Thoracic aorta (tissue), 2 donors: ENCODE measurements at regions not wholly inside any gene's neighbourhood (a gene's known extent, or its start where the extent isn't known, plus 50 kb on each side); places are given as distances from the start of the nearest gene placed in this dataset.

Source experiments
- ATAC-seq: fragments of 150-250 bp; one replicate; pipeline ENCODE4 v1.8.0; 2017; ENCODE audit warnings: low read depth; ENCODE audit not compliant: insufficient number of reproducible peaks, low FRiP score
- DNase-seq: peaks from one replicate; pipeline ENCODE4 v3.0.0-alpha.2; 2020; ENCODE audit warnings: low spot score
- H3K27ac ChIP-seq, 2 donors: fragments of 200-600 bp; sonication (generic); 1 replicate in 1 of 2; 2 replicates in 1 of 2; pipeline ENCODE4 v1.5.1; 2016; ENCODE audit warnings: mild to moderate bottlenecking in 2 of 2, moderate library complexity in 2 of 2
- H3K27me3 ChIP-seq: fragments of 200-600 bp; sonication (generic); replicated peaks from 2 replicates; pipeline ENCODE4 v1.6.0; 2016; ENCODE audit warnings: mild to moderate bottlenecking; ENCODE audit not compliant: insufficient read depth
- H3K36me3 ChIP-seq: fragments of 200-600 bp; sonication (generic); one replicate; pipeline ENCODE4 v1.5.1; 2016
- H3K4me1 ChIP-seq, 2 donors: fragments of 200-600 bp; sonication (generic); 1 replicate in 1 of 2; 2 replicates in 1 of 2; pipeline versions ENCODE4 v1.5.1 to v1.6.0; 2016; ENCODE audit warnings: low read depth in 2 of 2, mild to moderate bottlenecking in 1 of 2; ENCODE audit not compliant: control insufficient read depth in 1 of 2
- H3K4me3 ChIP-seq: fragments of 200-600 bp; sonication (generic); 2 replicates; pipeline ENCODE4 v1.5.1; 2016; ENCODE audit warnings: mild to moderate bottlenecking
- H3K9me3 ChIP-seq: fragments of 200-600 bp; sonication (generic); 2 replicates; pipeline ENCODE4 v1.5.1; 2016
- CTCF ChIP-seq: fragments of 200-600 bp; sonication (generic); IDR thresholded peaks from one replicate; pipeline ENCODE4 v1.5.1; 2019; ENCODE audit warnings: antibody characterized with exemption

- Histone ChIP-seq H3K27ac (no peak overlapping the region), H3K27me3 (no peaks in the 10 kb centered on the region), H3K9me3 (peaks cover 10% of the 10 kb centered on the region), H3K4me3 (no peak overlapping the region), H3K4me1 (no peaks in the 10 kb centered on the region), H3K36me3 (no peaks in the 10 kb centered on the region)
- ATAC-seq (no peak), DNase-seq (no peak)
- no peak for TF ChIP-seq CTCF
Observed at GRCh38 chr1:29719253-29719652, 482.9 kb downstream of the PTPRU start.

- Histone ChIP-seq H3K27ac (no peak overlapping the region), H3K4me3 (no peak overlapping the region), H3K27me3 (no peaks in the 10 kb centered on the region), H3K4me1 (no peaks in the 10 kb centered on the region), H3K36me3 (no peaks in the 10 kb centered on the region), H3K9me3 (peaks cover 10% of the 10 kb centered on the region)
- ATAC-seq (no peak), DNase-seq (no peak)
- no peak for TF ChIP-seq CTCF
Observed at GRCh38 chr1:29718791-29719190, 482.5 kb downstream of the PTPRU start.

GRCh38 chr1:29716306-29716705 lies 480.0 kb downstream of the PTPRU start:
- Histone ChIP-seq H3K36me3 (no peaks in the 10 kb centered on the region), H3K27ac (no peak overlapping the region), H3K27me3 (no peaks in the 10 kb centered on the region), H3K9me3 (no peaks in the 10 kb centered on the region), H3K4me3 (no peak overlapping the region), H3K4me1 (no peaks in the 10 kb centered on the region)
- TF ChIP-seq CTCF = no peak
- no peak for DNase-seq
- ATAC-seq = no peak

- H3K9me3 ChIP-seq = no peaks in the 10 kb centered on the region
- no peaks in the 10 kb centered on the region for H3K27me3 ChIP-seq
- TF ChIP-seq CTCF = no peak
- no peak overlapping the region for H3K4me3 ChIP-seq
- H3K4me1 ChIP-seq = peaks cover 15 to 19% of the 10 kb centered on the region in 2 donors
- no peak for DNase-seq
- no peaks in the 10 kb centered on the region for H3K36me3 ChIP-seq
- H3K27ac ChIP-seq = no peak overlapping the region
- no peak for ATAC-seq
Observed at GRCh38 chr1:29713857-29714256, 477.5 kb downstream of the PTPRU start.

GRCh38 chr1:29712801-29713200 lies 476.5 kb downstream of the PTPRU start:
- Histone ChIP-seq H3K4me1 (peaks cover 25 to 30% of the 10 kb centered on the region in 2 donors), H3K4me3 (no peak overlapping the region), H3K27ac (no peak overlapping the region), H3K9me3 (no peaks in the 10 kb centered on the region), H3K36me3 (no peaks in the 10 kb centered on the region), H3K27me3 (no peaks in the 10 kb centered on the region)
- no peak for ATAC-seq
- TF ChIP-seq CTCF = no peak
- no peak for DNase-seq
